Right lobe of liver (tissue), 4 donors: ENCODE measurements at regions not wholly inside any gene's neighbourhood (a gene's known extent, or its start where the extent isn't known, plus 50 kb on each side); places are given as distances from the start of the nearest gene placed in this dataset.

Experiments
- POLR2A ChIP-seq: fragments of 450-650 bp; IDR thresholded peaks from one replicate; pipeline ENCODE4 v1.6.1; 2017; ENCODE audit warnings: antibody characterized with exemption, mild to moderate bottlenecking
- TF ChIP-seq, protein P1 (sequence below), 4 donors: fragments of 200-600 bp in 3 of 4; fragments of 450-650 bp in 1 of 4; IDR thresholded peaks; one replicate each; pipeline versions ENCODE4 v1.5.1 to v1.8.0; 2016 to 2022; ENCODE audit warnings: antibody characterized with exemption in 4 of 4, mild to moderate bottlenecking in 2 of 4
- donor health status: DM: no; HTN: no; CAD: no.
- donor health status: DM: no; HTN: no; CAD: no.
- donor health status: DM: no; HTN: yes; CAD: no.

- no peak for TF ChIP-seq POLR2A
- TF ChIP-seq, protein P1, sequence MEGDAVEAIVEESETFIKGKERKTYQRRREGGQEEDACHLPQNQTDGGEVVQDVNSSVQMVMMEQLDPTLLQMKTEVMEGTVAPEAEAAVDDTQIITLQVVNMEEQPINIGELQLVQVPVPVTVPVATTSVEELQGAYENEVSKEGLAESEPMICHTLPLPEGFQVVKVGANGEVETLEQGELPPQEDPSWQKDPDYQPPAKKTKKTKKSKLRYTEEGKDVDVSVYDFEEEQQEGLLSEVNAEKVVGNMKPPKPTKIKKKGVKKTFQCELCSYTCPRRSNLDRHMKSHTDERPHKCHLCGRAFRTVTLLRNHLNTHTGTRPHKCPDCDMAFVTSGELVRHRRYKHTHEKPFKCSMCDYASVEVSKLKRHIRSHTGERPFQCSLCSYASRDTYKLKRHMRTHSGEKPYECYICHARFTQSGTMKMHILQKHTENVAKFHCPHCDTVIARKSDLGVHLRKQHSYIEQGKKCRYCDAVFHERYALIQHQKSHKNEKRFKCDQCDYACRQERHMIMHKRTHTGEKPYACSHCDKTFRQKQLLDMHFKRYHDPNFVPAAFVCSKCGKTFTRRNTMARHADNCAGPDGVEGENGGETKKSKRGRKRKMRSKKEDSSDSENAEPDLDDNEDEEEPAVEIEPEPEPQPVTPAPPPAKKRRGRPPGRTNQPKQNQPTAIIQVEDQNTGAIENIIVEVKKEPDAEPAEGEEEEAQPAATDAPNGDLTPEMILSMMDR (IDR thresholded peaks at IDR 0.05): no peak
Observed at GRCh38 chr20:11790046-11790445, 127.6 kb upstream of the BTBD3 start.
